K562 (cell line): ENCODE measurements at regions not wholly inside any gene's neighbourhood (a gene's known extent, or its start where the extent isn't known, plus 50 kb on each side); places are given as distances from the start of the nearest gene placed in this dataset.

Experiments used
- BRD9 ChIP-seq: fragments of 450-650 bp; IDR thresholded peaks from 2 replicates; pipeline ENCODE4 v1.6.1; 2018; ENCODE audit warnings: low read depth; ENCODE audit not compliant: partially characterized antibody
- ZC3H11A ChIP-seq: IDR thresholded peaks from 2 replicates; pipeline ENCODE4 v1.6.1; 2012; ENCODE audit warnings: low read depth, low read length, improper control_type of control experiment

- no peak for TF ChIP-seq BRD9
- TF ChIP-seq ZC3H11A: no peak
Measured at GRCh38 chr4:17188547-17189400, 290.3 kb upstream of the LDB2 start.
